Left ventricle myocardium inferior (tissue), 1 donor: ENCODE measurements at regions not wholly inside any gene's neighbourhood (a gene's known extent, or its start where the extent isn't known, plus 50 kb on each side); places are given as distances from the start of the nearest gene placed in this dataset.

ENCODE experiments used
- DNase-seq: peaks from one replicate; pipeline ENCODE4 v3.0.0-alpha.2; 2020
- H3K27ac ChIP-seq: fragments of 200-600 bp; replicated peaks from 2 replicates; pipeline ENCODE4 v1.8.0; 2021
- H3K27me3 ChIP-seq: fragments of 200-600 bp; 2 replicates; pipeline ENCODE4 v1.8.0; 2021; ENCODE audit warnings: low read depth
- H3K36me3 ChIP-seq: fragments of 200-600 bp; 2 replicates; pipeline ENCODE4 v1.8.0; 2021
- H3K4me1 ChIP-seq: fragments of 200-600 bp; 2 replicates; pipeline ENCODE4 v1.8.0; 2021
- H3K4me3 ChIP-seq: fragments of 200-600 bp; 2 replicates; pipeline ENCODE4 v1.8.0; 2021; ENCODE audit warnings: mild to moderate bottlenecking, moderate library complexity
- H3K9me3 ChIP-seq: fragments of 200-600 bp; replicated peaks from 2 replicates; pipeline ENCODE4 v1.8.0; 2021
- CTCF ChIP-seq: fragments of 200-600 bp; IDR thresholded peaks from 2 replicates; pipeline ENCODE4 v1.8.0; 2021; ENCODE audit warnings: antibody characterized with exemption, mild to moderate bottlenecking, borderline replicate concordance
- intact Hi-C: fragments of 100-400 bp; cut with micrococcal nuclease; formaldehyde crosslinking; loops from one replicate; pipeline ENCODE4 v1.11.0; 2022
- donor health status: DM: no; HTN: yes; CAD: no; lungs with severe emphysema.

- H3K9me3 ChIP-seq: no peaks in the 10 kb centered on the region
- no peaks in the 10 kb centered on the region for H3K36me3 ChIP-seq
- H3K27me3 ChIP-seq: no peaks in the 10 kb centered on the region
- no peak for DNase-seq
- intact Hi-C loops: no loop called here
- no peak for TF ChIP-seq CTCF
- H3K4me3 ChIP-seq: no peak overlapping the region
- no peak overlapping the region for H3K27ac ChIP-seq
- H3K4me1 ChIP-seq: peaks cover 13% of the 10 kb centered on the region
These were observed 426.6 kb downstream of the NDFIP2 start for GRCh38 chr13:79907527-79907926.

- H3K4me3 ChIP-seq: no peak overlapping the region
- TF ChIP-seq CTCF: no peak
- H3K36me3 ChIP-seq: no peaks in the 10 kb centered on the region
- H3K27ac ChIP-seq: no peak overlapping the region
- H3K27me3 ChIP-seq: no peaks in the 10 kb centered on the region
- H3K9me3 ChIP-seq: no peaks in the 10 kb centered on the region
- DNase-seq: no peak
- peaks cover 7% of the 10 kb centered on the region for H3K4me1 ChIP-seq
- intact Hi-C loops: no loop called here
These were observed 425.4 kb downstream of the NDFIP2 start for GRCh38 chr13:79906345-79906744.

GRCh38 chr13:79905018-79905417 is 424.1 kb downstream of the NDFIP2 start:
- no peaks in the 10 kb centered on the region for H3K9me3 ChIP-seq
- no peak overlapping the region for H3K4me3 ChIP-seq
- intact Hi-C loops: no loop called here
- no peak for DNase-seq
- H3K4me1 ChIP-seq: no peaks in the 10 kb centered on the region
- TF ChIP-seq CTCF: no peak
- no peaks in the 10 kb centered on the region for H3K27me3 ChIP-seq
- no peaks in the 10 kb centered on the region for H3K36me3 ChIP-seq
- no peak overlapping the region for H3K27ac ChIP-seq

- no peak overlapping the region for H3K4me3 ChIP-seq
- no peak for TF ChIP-seq CTCF
- H3K27me3 ChIP-seq: no peaks in the 10 kb centered on the region
- H3K4me1 ChIP-seq: no peaks in the 10 kb centered on the region
- DNase-seq: no peak
- H3K27ac ChIP-seq: no peak overlapping the region
- intact Hi-C loops: no loop called here
- H3K36me3 ChIP-seq: no peaks in the 10 kb centered on the region
- H3K9me3 ChIP-seq: no peaks in the 10 kb centered on the region
These were observed 423.6 kb downstream of the NDFIP2 start for GRCh38 chr13:79904581-79904980.

GRCh38 chr13:79901336-79901735 is 420.4 kb downstream of the NDFIP2 start:
- DNase-seq: no peak
- Histone ChIP-seq H3K27ac (no peak overlapping the region), H3K9me3 (no peaks in the 10 kb centered on the region), H3K36me3 (no peaks in the 10 kb centered on the region), H3K4me1 (peaks cover 3% of the 10 kb centered on the region), H3K27me3 (no peaks in the 10 kb centered on the region), H3K4me3 (no peak overlapping the region)
- intact Hi-C loops: no loop called here
- TF ChIP-seq CTCF: no peak

GRCh38 chr13:79900356-79900755 is 419.4 kb downstream of the NDFIP2 start:
- no peak for TF ChIP-seq CTCF
- peaks cover 3% of the 10 kb centered on the region for H3K4me1 ChIP-seq
- H3K27ac ChIP-seq: no peak overlapping the region
- no peaks in the 10 kb centered on the region for H3K9me3 ChIP-seq
- H3K4me3 ChIP-seq: no peak overlapping the region
- H3K36me3 ChIP-seq: no peaks in the 10 kb centered on the region
- DNase-seq: no peak
- H3K27me3 ChIP-seq: no peaks in the 10 kb centered on the region
- intact Hi-C loops: no loop called here
